ENCODE measurements at regions not wholly inside any gene's neighbourhood (a gene's known extent, or its start where the extent isn't known, plus 50 kb on each side); places are given as distances from the start of the nearest gene placed in this dataset.
"Not testable (repeated sequence)": the region's sequence is repeated elsewhere in the genome, so short reads cannot be mapped to it uniquely, and the experiment has no call there.

GRCh38 chr13:61136093-61136492, 279.6 kb downstream of the PCDH20 start:
- DNase-seq: no peak

GRCh38 chr13:61135583-61135982, 280.1 kb downstream of the PCDH20 start:
- no peak for DNase-seq

GRCh38 chr13:61128850-61129645, 286.6 kb downstream of the PCDH20 start:
- DNase-seq: no peak

- DNase-seq: no peak
Measured at GRCh38 chr13:61123538-61124289, 291.9 kb downstream of the PCDH20 start.

GRCh38 chr13:61113140-61113658, 302.4 kb downstream of the PCDH20 start:
- no peak for DNase-seq

- no peak for DNase-seq
Measured at GRCh38 chr13:61111529-61111928, 304.1 kb downstream of the PCDH20 start.

- no peak for DNase-seq
Measured at GRCh38 chr13:61110732-61111131, 304.9 kb downstream of the PCDH20 start.

- DNase-seq: no peak
Measured at GRCh38 chr13:61109741-61110140, 305.9 kb downstream of the PCDH20 start.

GRCh38 chr13:61107989-61108388, 307.7 kb downstream of the PCDH20 start:
- DNase-seq: no peak

- DNase-seq: no peak
Measured at GRCh38 chr13:61095885-61096284, 319.8 kb downstream of the PCDH20 start.

GRCh38 chr13:61094865-61095264, 320.8 kb downstream of the PCDH20 start:
- DNase-seq: no peak

GRCh38 chr13:61089894-61090293, 325.8 kb downstream of the PCDH20 start:
- not testable (repeated sequence) for DNase-seq

GRCh38 chr13:61086087-61086486, 329.6 kb downstream of the PCDH20 start:
- DNase-seq: no peak

GRCh38 chr13:61084988-61085387, 330.7 kb downstream of the PCDH20 start:
- no peak for DNase-seq

- no peak for DNase-seq
Measured at GRCh38 chr13:61078976-61079770, 336.5 kb downstream of the PCDH20 start.

GRCh38 chr13:61052175-61052574, 363.5 kb downstream of the PCDH20 start:
- no peak for DNase-seq

GRCh38 chr13:61045251-61045650, 370.4 kb downstream of the PCDH20 start:
- DNase-seq: no peak

GRCh38 chr13:61040181-61040580, 375.5 kb downstream of the PCDH20 start:
- no peak for DNase-seq

- DNase-seq: no peak
Measured at GRCh38 chr13:61039302-61039701, 376.3 kb downstream of the PCDH20 start.

GRCh38 chr13:61036715-61037114, 378.9 kb downstream of the PCDH20 start:
- no peak for DNase-seq

GRCh38 chr13:61030445-61030844, 385.2 kb downstream of the PCDH20 start:
- DNase-seq: no peak

GRCh38 chr13:61029064-61029463, 386.6 kb downstream of the PCDH20 start:
- DNase-seq: no peak

- DNase-seq: no peak
Measured at GRCh38 chr13:61024046-61024445, 391.6 kb downstream of the PCDH20 start.
